ENCODE measurements at regions not wholly inside any gene's neighbourhood (a gene's known extent, or its start where the extent isn't known, plus 50 kb on each side); places are given as distances from the start of the nearest gene placed in this dataset.

GRCh38 chr3:99475229-99475628, 163.2 kb upstream of the COL8A1 start:
- TF ChIP-seq CTCF (IDR thresholded peaks at IDR 0.05), result no peak
- TF ChIP-seq POLR2A (IDR thresholded peaks at IDR 0.05), result no peak
